Glutamatergic neuron (in vitro differentiated cells): ENCODE measurements at regions not wholly inside any gene's neighbourhood (a gene's known extent, or its start where the extent isn't known, plus 50 kb on each side); places are given as distances from the start of the nearest gene placed in this dataset.

Source experiments
- DNase-seq: peaks from one replicate; pipeline ENCODE4 v3.0.0; 2022
- H3K27ac Mint-ChIP-seq: one replicate; pipeline ENCODE4 v1.8.0; 2020; ENCODE audit warnings: mild to moderate bottlenecking, mixed read lengths, inconsistent platforms; ENCODE audit not compliant: unreplicated experiment
- H3K27me3 Mint-ChIP-seq: one replicate; pipeline ENCODE4 v1.8.0; 2020; ENCODE audit warnings: mild to moderate bottlenecking, moderate library complexity, mixed read lengths, inconsistent platforms; ENCODE audit not compliant: unreplicated experiment
- H3K36me3 Mint-ChIP-seq: one replicate; pipeline ENCODE4 v1.8.0; 2020; ENCODE audit warnings: mild to moderate bottlenecking, mixed read lengths, inconsistent platforms; ENCODE audit not compliant: unreplicated experiment
- H3K4me1 Mint-ChIP-seq: one replicate; pipeline ENCODE4 v1.8.0; 2020; ENCODE audit warnings: mild to moderate bottlenecking, low read depth, mixed read lengths, inconsistent platforms; ENCODE audit not compliant: unreplicated experiment
- H3K4me3 Mint-ChIP-seq: one replicate; pipeline ENCODE4 v1.8.0; 2020; ENCODE audit warnings: mild to moderate bottlenecking, mixed read lengths, inconsistent platforms; ENCODE audit not compliant: unreplicated experiment
- H3K9me3 Mint-ChIP-seq: one replicate; pipeline ENCODE4 v1.8.0; 2020; ENCODE audit warnings: mild to moderate bottlenecking, moderate library complexity, mixed read lengths, inconsistent platforms; ENCODE audit not compliant: unreplicated experiment
- CTCF ChIP-seq: fragments of 200-600 bp; sonication (generic); IDR thresholded peaks from one replicate; pipeline ENCODE4 v1.5.0; 2021; ENCODE audit not compliant: partially characterized antibody, unreplicated experiment

- Mint-ChIP-seq H3K27ac (no peak overlapping the region), H3K4me3 (no peak overlapping the region), H3K27me3 (no peaks in the 10 kb centered on the region), H3K9me3 (no peaks in the 10 kb centered on the region), H3K4me1 (no peaks in the 10 kb centered on the region), H3K36me3 (no peaks in the 10 kb centered on the region)
- DNase-seq, result no peak
- no peak for TF ChIP-seq CTCF
These were observed 740.8 kb upstream of the ZEB2 start for GRCh38 chr2:145260674-145261073.

- H3K4me1 Mint-ChIP-seq, result no peaks in the 10 kb centered on the region
These were observed 740.2 kb upstream of the ZEB2 start for GRCh38 chr2:145260081-145260480.

GRCh38 chr2:145258903-145259579 is 739.1 kb upstream of the ZEB2 start:
- Mint-ChIP-seq H3K4me1 (no peaks in the 10 kb centered on the region), H3K9me3 (no peaks in the 10 kb centered on the region), H3K27ac (no peak overlapping the region), H3K27me3 (no peaks in the 10 kb centered on the region), H3K36me3 (no peaks in the 10 kb centered on the region), H3K4me3 (no peak overlapping the region)
- TF ChIP-seq CTCF, result no peak
- DNase-seq, result no peak

More at GRCh38 chr2:145260081-145260480, 740.2 kb upstream of the ZEB2 start:
- no peak for TF ChIP-seq CTCF
- H3K4me3 Mint-ChIP-seq, result no peak overlapping the region
- H3K36me3 Mint-ChIP-seq, result no peaks in the 10 kb centered on the region
- no peak overlapping the region for H3K27ac Mint-ChIP-seq
- H3K27me3 Mint-ChIP-seq, result no peaks in the 10 kb centered on the region
- no peak for DNase-seq
- H3K9me3 Mint-ChIP-seq, result no peaks in the 10 kb centered on the region

GRCh38 chr2:145257931-145258330 is 738.0 kb upstream of the ZEB2 start:
- H3K9me3 Mint-ChIP-seq, result no peaks in the 10 kb centered on the region
- no peak overlapping the region for H3K27ac Mint-ChIP-seq
- H3K4me1 Mint-ChIP-seq, result no peaks in the 10 kb centered on the region
- H3K4me3 Mint-ChIP-seq, result no peak overlapping the region
- DNase-seq, result no peak
- no peaks in the 10 kb centered on the region for H3K36me3 Mint-ChIP-seq
- H3K27me3 Mint-ChIP-seq, result no peaks in the 10 kb centered on the region
- no peak for TF ChIP-seq CTCF

- TF ChIP-seq CTCF, result no peak
- Mint-ChIP-seq H3K4me3 (no peak overlapping the region), H3K27me3 (no peaks in the 10 kb centered on the region), H3K27ac (no peak overlapping the region), H3K4me1 (peaks cover 3% of the 10 kb centered on the region), H3K36me3 (no peaks in the 10 kb centered on the region), H3K9me3 (no peaks in the 10 kb centered on the region)
- no peak for DNase-seq
These were observed 736.6 kb upstream of the ZEB2 start for GRCh38 chr2:145256551-145256950.
